A549 (cell line): ENCODE measurements at regions not wholly inside any gene's neighbourhood (a gene's known extent, or its start where the extent isn't known, plus 50 kb on each side); places are given as distances from the start of the nearest gene placed in this dataset.

Experiments used
- CTCF ChIP-seq: fragments of >200 bp; sonication (Bioruptor Twin); formaldehyde crosslinking; IDR thresholded peaks from 3 replicates; pipeline ENCODE4 v1.5.1; 2016
- FOSL2 ChIP-seq, 2 experiments: fragments of 450-650 bp in 1 of 2; fragments of >200 bp in 1 of 2; sonication (Bioruptor Twin) in 1 of 2; formaldehyde crosslinking; IDR thresholded peaks; 2 replicates each; pipeline versions ENCODE4 v1.5.0 to v1.6.1; 2016 to 2020; ENCODE audit warnings: mild to moderate bottlenecking in 1 of 2, moderate library complexity in 1 of 2
- HDAC2 ChIP-seq: fragments of 200-600 bp; sonication (generic); IDR thresholded peaks from 2 replicates; pipeline ENCODE4 v1.6.1; 2016
- SMC3 ChIP-seq: fragments of >200 bp; sonication (Bioruptor Twin); formaldehyde crosslinking; IDR thresholded peaks from 3 replicates; pipeline ENCODE4 v1.6.1; 2018; ENCODE audit warnings: inconsistent platforms
- TF ChIP-seq, protein P1 (sequence below): fragments of 150-350 bp; IDR thresholded peaks from 2 replicates; pipeline ENCODE4 v1.6.1; 2014; ENCODE audit warnings: low read depth, mild to moderate bottlenecking, low read length

DNA sequence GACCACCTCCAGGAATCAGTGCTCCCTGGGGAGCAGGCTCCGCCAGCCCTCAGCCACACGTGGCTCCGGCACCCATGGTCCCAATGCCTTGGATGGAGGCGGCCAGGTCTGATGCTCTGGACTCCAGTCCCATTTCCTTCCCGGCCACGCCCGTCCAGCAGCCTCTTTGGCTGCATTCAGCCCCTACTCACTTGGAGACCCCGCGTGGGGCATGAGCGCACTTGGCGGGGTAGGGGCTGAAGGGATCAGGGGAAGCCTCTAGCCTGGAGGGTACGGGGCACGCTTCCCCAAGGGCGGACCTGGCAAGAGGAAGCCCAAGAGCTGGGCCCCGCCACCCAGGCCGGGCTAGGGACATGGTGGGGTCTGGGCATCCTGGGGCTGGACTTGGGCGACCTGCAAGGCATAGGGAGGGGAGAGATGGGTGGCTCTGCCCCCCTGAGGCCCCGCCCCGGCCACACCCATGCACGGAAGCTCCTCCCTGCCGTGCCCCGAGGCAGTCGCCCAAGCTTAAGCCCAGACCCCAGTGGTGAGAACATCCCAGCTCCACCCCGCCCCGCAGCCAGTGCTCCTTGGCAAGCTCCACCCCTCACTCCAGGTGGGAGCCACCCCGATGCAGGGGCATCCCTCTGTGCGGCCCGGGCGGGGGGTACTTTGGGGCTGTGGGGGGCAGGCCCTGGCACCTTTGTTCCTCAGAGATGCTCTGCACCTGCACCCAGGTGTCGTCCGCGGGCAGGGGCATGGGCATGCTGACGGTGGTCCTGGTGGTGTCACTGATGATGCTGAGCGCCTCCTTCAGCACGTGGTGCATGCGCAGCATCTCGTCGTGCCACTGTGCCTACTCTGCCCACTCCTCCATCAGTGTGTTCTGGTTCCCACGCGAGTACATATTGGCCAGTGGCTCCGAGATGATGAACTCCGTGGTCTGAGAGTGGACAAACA lies 163.5 kb downstream of the GOLGA6L4 start:
- TF ChIP-seq CTCF, result no peak
- no peak for TF ChIP-seq SMC3
- TF ChIP-seq FOSL2 (IDR thresholded peaks at IDR 0.05), result no peak
- TF ChIP-seq FOSL2 (CRISPR knock-in tag; IDR thresholded peaks at IDR 0.05), result no peak
- no peak for TF ChIP-seq HDAC2
- TF ChIP-seq, protein P1, sequence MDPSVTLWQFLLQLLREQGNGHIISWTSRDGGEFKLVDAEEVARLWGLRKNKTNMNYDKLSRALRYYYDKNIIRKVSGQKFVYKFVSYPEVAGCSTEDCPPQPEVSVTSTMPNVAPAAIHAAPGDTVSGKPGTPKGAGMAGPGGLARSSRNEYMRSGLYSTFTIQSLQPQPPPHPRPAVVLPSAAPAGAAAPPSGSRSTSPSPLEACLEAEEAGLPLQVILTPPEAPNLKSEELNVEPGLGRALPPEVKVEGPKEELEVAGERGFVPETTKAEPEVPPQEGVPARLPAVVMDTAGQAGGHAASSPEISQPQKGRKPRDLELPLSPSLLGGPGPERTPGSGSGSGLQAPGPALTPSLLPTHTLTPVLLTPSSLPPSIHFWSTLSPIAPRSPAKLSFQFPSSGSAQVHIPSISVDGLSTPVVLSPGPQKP, result no peak
